MM.1S (cell line): ENCODE measurements at regions not wholly inside any gene's neighbourhood (a gene's known extent, or its start where the extent isn't known, plus 50 kb on each side); places are given as distances from the start of the nearest gene placed in this dataset.

Source experiments
- CTCF ChIP-seq: fragments of 300-600 bp; sonication (generic); IDR thresholded peaks from 2 replicates; pipeline ENCODE4 v1.5.1; 2016; ENCODE audit warnings: antibody characterized with exemption, low read length, mixed read lengths
- EZH2 ChIP-seq: fragments of 300-600 bp; sonication (generic); optimal IDR thresholded peaks from 2 replicates; pipeline ENCODE3; 2017; ENCODE audit warnings: low read depth, mild to moderate bottlenecking, antibody characterized with exemption, low read length, mixed read lengths

GRCh38 chr13:73403355-73404120 lies 344.7 kb downstream of the KLF5 start:
- no peak for TF ChIP-seq CTCF
- TF ChIP-seq EZH2 = no peak
